Neural cell (in vitro differentiated cells): ENCODE measurements at regions not wholly inside any gene's neighbourhood (a gene's known extent, or its start where the extent isn't known, plus 50 kb on each side); places are given as distances from the start of the nearest gene placed in this dataset.

ENCODE experiments used
- H2AFZ ChIP-seq: fragments of 200-600, 300-800 bp; sonication (generic), shearing (Covaris generic); 2 replicates; pipeline ENCODE4 v1.6.0; 2014; ENCODE audit warnings: low read depth, mild to moderate bottlenecking, antibody characterized with exemption, low read length, moderate library complexity
- H3F3A ChIP-seq: fragments of 200-600 bp; shearing (Covaris generic); 2 replicates; pipeline ENCODE4 v1.6.1; 2016; ENCODE audit warnings: mild to moderate bottlenecking, moderate library complexity, mixed read lengths, antibody characterized with exemption, low read length; ENCODE audit not compliant: insufficient read depth, poor library complexity, severe bottlenecking
- H3K27ac ChIP-seq: fragments of 200-600, 300-800 bp; sonication (generic), shearing (Covaris generic); 2 replicates; pipeline ENCODE4 v1.5.1; 2014; ENCODE audit warnings: mild to moderate bottlenecking, low read length, moderate library complexity
- H3K27me3 ChIP-seq: fragments of 300-800, 200-600 bp; sonication (generic), shearing (Covaris generic); 2 replicates; pipeline ENCODE4 v1.6.0; 2014; ENCODE audit warnings: mild to moderate bottlenecking, low read depth, low read length, moderate library complexity; ENCODE audit not compliant: insufficient read depth
- H3K36me3 ChIP-seq: fragments of 300-800, 200-600 bp; sonication (generic), shearing (Covaris generic); 2 replicates; pipeline ENCODE4 v1.5.1; 2014; ENCODE audit warnings: mild to moderate bottlenecking, antibody characterized with exemption, low read length, moderate library complexity; ENCODE audit not compliant: insufficient read depth
- H3K4me2 ChIP-seq: fragments of 300-800, 200-600 bp; sonication (generic), shearing (Covaris generic); 2 replicates; pipeline ENCODE4 v1.6.0; 2014; ENCODE audit warnings: mild to moderate bottlenecking, low read length
- H3K4me3 ChIP-seq: fragments of 300-800, 200-600 bp; sonication (generic), shearing (Covaris generic); 2 replicates; pipeline ENCODE4 v1.5.1; 2014; ENCODE audit warnings: mild to moderate bottlenecking, low read length, moderate library complexity
- H3K79me2 ChIP-seq: fragments of 200-600 bp; shearing (Covaris generic); replicated peaks from 2 replicates; pipeline ENCODE4 v1.6.0; 2014; ENCODE audit warnings: mild to moderate bottlenecking, low read length, moderate library complexity; ENCODE audit not compliant: insufficient read depth
- H3K9ac ChIP-seq: fragments of 300-800, 200-600 bp; sonication (generic), shearing (Covaris generic); 2 replicates; pipeline ENCODE4 v1.6.1; 2016; ENCODE audit warnings: mild to moderate bottlenecking, low read length, mixed read lengths
- H3K9me2 ChIP-seq: fragments of 200-600 bp; shearing (Covaris generic); 2 replicates; pipeline ENCODE4 v1.6.1; 2016; ENCODE audit warnings: mild to moderate bottlenecking, low read length, mixed read lengths; ENCODE audit not compliant: insufficient read depth
- H3K9me3 ChIP-seq: fragments of 200-600, 300-800 bp; sonication (generic), shearing (Covaris generic); 2 replicates; pipeline ENCODE4 v1.6.1; 2016; ENCODE audit warnings: mild to moderate bottlenecking, mixed run types, low read length, moderate library complexity, mixed read lengths
- H4K20me1 ChIP-seq: fragments of 200-600 bp; shearing (Covaris generic); 2 replicates; pipeline ENCODE4 v1.6.1; 2016; ENCODE audit warnings: mild to moderate bottlenecking, mixed run types; ENCODE audit not compliant: insufficient read depth
- CTCF ChIP-seq: fragments of 450-650 bp; IDR thresholded peaks from 2 replicates; pipeline ENCODE4 v1.5.1; 2014; ENCODE audit warnings: antibody characterized with exemption, mild to moderate bottlenecking, moderate library complexity; ENCODE audit not compliant: poor library complexity, severe bottlenecking
- EP300 ChIP-seq: fragments of 450-650 bp; conservative IDR thresholded peaks from 2 replicates; pipeline ENCODE4 v1.6.1; 2014; ENCODE audit warnings: antibody characterized with exemption, mild to moderate bottlenecking, moderate library complexity; ENCODE audit not compliant: poor library complexity, severe bottlenecking
- EZH2 ChIP-seq: fragments of 200-600, 300-800 bp; shearing (Covaris generic), sonication (generic); IDR thresholded peaks from 2 replicates; pipeline ENCODE4 v1.6.1; 2014; ENCODE audit warnings: antibody characterized with exemption, low read length, borderline replicate concordance, mild to moderate bottlenecking; ENCODE audit not compliant: insufficient read depth, poor library complexity, severe bottlenecking
- MXI1 ChIP-seq: fragments of 450-650 bp; conservative IDR thresholded peaks from 2 replicates; pipeline ENCODE4 v1.6.1; 2014; ENCODE audit warnings: antibody characterized with exemption, mild to moderate bottlenecking; ENCODE audit not compliant: poor library complexity, severe bottlenecking
- POLR2AphosphoS5 ChIP-seq: IDR thresholded peaks from 2 replicates; pipeline ENCODE4 v1.6.1; 2012
- RAD21 ChIP-seq: fragments of 450-650 bp; conservative IDR thresholded peaks from 2 replicates; pipeline ENCODE4 v1.6.1; 2014; ENCODE audit warnings: antibody characterized with exemption, mild to moderate bottlenecking, moderate library complexity
- REST ChIP-seq: IDR thresholded peaks from 2 replicates; pipeline ENCODE4 v1.6.1; 2012; ENCODE audit warnings: borderline replicate concordance
- SMC3 ChIP-seq: fragments of 450-650 bp; conservative IDR thresholded peaks from 2 replicates; pipeline ENCODE4 v1.6.1; 2014; ENCODE audit warnings: antibody characterized with exemption, mild to moderate bottlenecking, moderate library complexity; ENCODE audit not compliant: poor library complexity
- TAF1 ChIP-seq: IDR thresholded peaks from 2 replicates; pipeline ENCODE4 v1.6.1; 2012; ENCODE audit warnings: low read depth

GRCh38 chr17:51395621-51396020 lies 135.3 kb downstream of the UTP18 start:
- Histone ChIP-seq H3K9me2 (no peaks in the 10 kb centered on the region), H3K4me2 (no peak overlapping the region), H3K27me3 (no peaks in the 10 kb centered on the region), H3K4me3 (no peak overlapping the region), H3K9ac (no peak overlapping the region), H3K27ac (no peak overlapping the region), H2AFZ (no peak overlapping the region), H3K36me3 (no peaks in the 10 kb centered on the region), H3K9me3 (no peaks in the 10 kb centered on the region), H3K79me2 (no peaks in the 10 kb centered on the region), H3F3A (no peaks in the 10 kb centered on the region), H4K20me1 (no peaks in the 10 kb centered on the region)
- TF ChIP-seq CTCF: no peak
- no peak for TF ChIP-seq SMC3
- TF ChIP-seq EP300: no peak
- TF ChIP-seq MXI1: no peak
- TF ChIP-seq EZH2: no peak
- TF ChIP-seq RAD21: no peak

GRCh38 chr17:51397361-51398127 lies 137.2 kb downstream of the UTP18 start:
- H3K4me2 ChIP-seq: no peak overlapping the region
- no peak for TF ChIP-seq POLR2AphosphoS5
- no peak for TF ChIP-seq MXI1
- TF ChIP-seq SMC3: no peak
- no peak for TF ChIP-seq RAD21
- TF ChIP-seq CTCF: no peak
- no peak for TF ChIP-seq TAF1
- no peak for TF ChIP-seq EZH2
- no peak for TF ChIP-seq REST
- no peak for TF ChIP-seq EP300
- no peaks in the 10 kb centered on the region for H3K79me2 ChIP-seq
- H3K27ac ChIP-seq: no peak overlapping the region
- no peaks in the 10 kb centered on the region for H4K20me1 ChIP-seq
- no peaks in the 10 kb centered on the region for H3F3A ChIP-seq
- no peaks in the 10 kb centered on the region for H3K36me3 ChIP-seq
- no peaks in the 10 kb centered on the region for H3K27me3 ChIP-seq
- no peak overlapping the region for H3K9ac ChIP-seq
- no peak overlapping the region for H3K4me3 ChIP-seq
- no peak overlapping the region for H2AFZ ChIP-seq
- H3K9me2 ChIP-seq: no peaks in the 10 kb centered on the region
- no peaks in the 10 kb centered on the region for H3K9me3 ChIP-seq
